Neural cell (in vitro differentiated cells): ENCODE measurements at regions not wholly inside any gene's neighbourhood (a gene's known extent, or its start where the extent isn't known, plus 50 kb on each side); places are given as distances from the start of the nearest gene placed in this dataset.

Source experiments
- H2AFZ ChIP-seq: fragments of 200-600, 300-800 bp; sonication (generic), shearing (Covaris generic); 2 replicates; pipeline ENCODE4 v1.6.0; 2014; ENCODE audit warnings: low read depth, mild to moderate bottlenecking, antibody characterized with exemption, low read length, moderate library complexity
- H3F3A ChIP-seq: fragments of 200-600 bp; shearing (Covaris generic); 2 replicates; pipeline ENCODE4 v1.6.1; 2016; ENCODE audit warnings: mild to moderate bottlenecking, moderate library complexity, mixed read lengths, antibody characterized with exemption, low read length; ENCODE audit not compliant: insufficient read depth, poor library complexity, severe bottlenecking
- H3K27ac ChIP-seq: fragments of 200-600, 300-800 bp; sonication (generic), shearing (Covaris generic); 2 replicates; pipeline ENCODE4 v1.5.1; 2014; ENCODE audit warnings: mild to moderate bottlenecking, low read length, moderate library complexity
- H3K27me3 ChIP-seq: fragments of 300-800, 200-600 bp; sonication (generic), shearing (Covaris generic); 2 replicates; pipeline ENCODE4 v1.6.0; 2014; ENCODE audit warnings: mild to moderate bottlenecking, low read depth, low read length, moderate library complexity; ENCODE audit not compliant: insufficient read depth
- H3K36me3 ChIP-seq: fragments of 300-800, 200-600 bp; sonication (generic), shearing (Covaris generic); 2 replicates; pipeline ENCODE4 v1.5.1; 2014; ENCODE audit warnings: mild to moderate bottlenecking, antibody characterized with exemption, low read length, moderate library complexity; ENCODE audit not compliant: insufficient read depth
- H3K4me2 ChIP-seq: fragments of 300-800, 200-600 bp; sonication (generic), shearing (Covaris generic); 2 replicates; pipeline ENCODE4 v1.6.0; 2014; ENCODE audit warnings: mild to moderate bottlenecking, low read length
- H3K4me3 ChIP-seq: fragments of 300-800, 200-600 bp; sonication (generic), shearing (Covaris generic); 2 replicates; pipeline ENCODE4 v1.5.1; 2014; ENCODE audit warnings: mild to moderate bottlenecking, low read length, moderate library complexity
- H3K79me2 ChIP-seq: fragments of 200-600 bp; shearing (Covaris generic); replicated peaks from 2 replicates; pipeline ENCODE4 v1.6.0; 2014; ENCODE audit warnings: mild to moderate bottlenecking, low read length, moderate library complexity; ENCODE audit not compliant: insufficient read depth
- H3K9ac ChIP-seq: fragments of 300-800, 200-600 bp; sonication (generic), shearing (Covaris generic); 2 replicates; pipeline ENCODE4 v1.6.1; 2016; ENCODE audit warnings: mild to moderate bottlenecking, low read length, mixed read lengths
- H3K9me2 ChIP-seq: fragments of 200-600 bp; shearing (Covaris generic); 2 replicates; pipeline ENCODE4 v1.6.1; 2016; ENCODE audit warnings: mild to moderate bottlenecking, low read length, mixed read lengths; ENCODE audit not compliant: insufficient read depth
- H3K9me3 ChIP-seq: fragments of 200-600, 300-800 bp; sonication (generic), shearing (Covaris generic); 2 replicates; pipeline ENCODE4 v1.6.1; 2016; ENCODE audit warnings: mild to moderate bottlenecking, mixed run types, low read length, moderate library complexity, mixed read lengths
- H4K20me1 ChIP-seq: fragments of 200-600 bp; shearing (Covaris generic); 2 replicates; pipeline ENCODE4 v1.6.1; 2016; ENCODE audit warnings: mild to moderate bottlenecking, mixed run types; ENCODE audit not compliant: insufficient read depth
- EP300 ChIP-seq: fragments of 450-650 bp; conservative IDR thresholded peaks from 2 replicates; pipeline ENCODE4 v1.6.1; 2014; ENCODE audit warnings: antibody characterized with exemption, mild to moderate bottlenecking, moderate library complexity; ENCODE audit not compliant: poor library complexity, severe bottlenecking
- EZH2 ChIP-seq: fragments of 200-600, 300-800 bp; shearing (Covaris generic), sonication (generic); IDR thresholded peaks from 2 replicates; pipeline ENCODE4 v1.6.1; 2014; ENCODE audit warnings: antibody characterized with exemption, low read length, borderline replicate concordance, mild to moderate bottlenecking; ENCODE audit not compliant: insufficient read depth, poor library complexity, severe bottlenecking
- MXI1 ChIP-seq: fragments of 450-650 bp; conservative IDR thresholded peaks from 2 replicates; pipeline ENCODE4 v1.6.1; 2014; ENCODE audit warnings: antibody characterized with exemption, mild to moderate bottlenecking; ENCODE audit not compliant: poor library complexity, severe bottlenecking
- POLR2AphosphoS5 ChIP-seq: IDR thresholded peaks from 2 replicates; pipeline ENCODE4 v1.6.1; 2012
- RAD21 ChIP-seq: fragments of 450-650 bp; conservative IDR thresholded peaks from 2 replicates; pipeline ENCODE4 v1.6.1; 2014; ENCODE audit warnings: antibody characterized with exemption, mild to moderate bottlenecking, moderate library complexity
- SMC3 ChIP-seq: fragments of 450-650 bp; conservative IDR thresholded peaks from 2 replicates; pipeline ENCODE4 v1.6.1; 2014; ENCODE audit warnings: antibody characterized with exemption, mild to moderate bottlenecking, moderate library complexity; ENCODE audit not compliant: poor library complexity
- TF ChIP-seq, protein P1 (sequence below): IDR thresholded peaks from 2 replicates; pipeline ENCODE4 v1.6.1; 2012; ENCODE audit warnings: borderline replicate concordance

DNA sequence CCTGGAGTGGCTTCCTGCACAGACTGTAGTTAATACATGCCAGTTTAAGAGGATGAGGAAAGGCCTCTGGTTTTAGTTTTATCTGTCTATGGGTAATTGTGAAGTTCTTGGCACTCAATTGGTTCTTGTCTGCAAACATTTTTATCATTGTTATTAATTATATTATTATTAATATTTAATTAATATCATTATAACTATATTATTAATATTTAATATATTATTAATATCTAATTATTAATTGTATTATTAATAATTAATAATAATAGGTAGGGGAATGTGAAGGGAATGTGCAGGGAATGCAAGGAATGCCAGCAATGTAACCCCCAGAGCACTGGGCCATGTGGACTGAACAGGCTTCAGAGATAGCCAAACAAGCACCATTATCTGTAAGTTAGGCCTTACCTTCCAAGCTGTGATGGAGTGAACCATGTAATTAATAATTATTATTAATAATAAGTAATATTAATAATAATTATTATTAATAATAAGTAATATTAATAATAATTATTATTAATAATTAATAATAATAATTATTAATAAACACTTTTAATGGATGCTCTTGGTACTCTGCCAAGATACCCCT lies 79.8 kb upstream of the NMNAT3 start:
- no peak overlapping the region for H2AFZ ChIP-seq
- no peak for TF ChIP-seq POLR2AphosphoS5
- TF ChIP-seq EZH2, result no peak
- no peak for TF ChIP-seq RAD21

DNA sequence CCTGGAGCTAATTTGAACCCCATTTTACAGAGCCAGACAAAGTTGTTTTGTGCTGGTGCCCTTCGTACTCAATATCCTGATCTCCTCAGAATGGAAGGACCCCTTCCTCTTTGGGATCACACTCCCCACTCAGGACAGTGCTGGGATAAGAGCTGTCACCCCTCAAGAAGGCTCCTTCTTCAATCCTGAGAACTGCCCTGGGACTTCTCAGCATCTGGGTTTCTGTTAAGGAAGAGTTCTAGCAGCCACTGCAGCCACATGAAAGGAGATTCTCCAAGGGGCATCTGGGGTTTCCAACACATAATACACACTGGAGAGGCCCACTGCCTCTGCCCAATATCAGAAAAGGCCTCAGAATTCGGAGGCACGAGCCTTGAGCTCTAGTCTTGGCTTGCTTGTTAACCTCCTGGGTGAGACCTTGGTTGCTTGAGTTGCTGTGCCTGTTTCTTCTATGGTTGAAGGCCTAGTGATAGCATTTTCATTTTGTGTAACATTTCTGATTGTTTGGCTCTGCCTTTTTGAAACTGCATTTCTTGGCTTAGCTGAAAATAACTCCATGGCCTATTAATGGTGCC lies 78.8 kb upstream of the NMNAT3 start:
- Histone ChIP-seq H4K20me1 (no peaks in the 10 kb centered on the region), H2AFZ (no peak overlapping the region), H3K9me2 (no peaks in the 10 kb centered on the region), H3F3A (no peaks in the 10 kb centered on the region), H3K27me3 (no peaks in the 10 kb centered on the region), H3K4me3 (no peak overlapping the region), H3K27ac (no peak overlapping the region), H3K9ac (no peak overlapping the region), H3K4me2 (no peak overlapping the region), H3K36me3 (no peaks in the 10 kb centered on the region), H3K79me2 (no peaks in the 10 kb centered on the region), H3K9me3 (no peaks in the 10 kb centered on the region)
- TF ChIP-seq, protein P1, sequence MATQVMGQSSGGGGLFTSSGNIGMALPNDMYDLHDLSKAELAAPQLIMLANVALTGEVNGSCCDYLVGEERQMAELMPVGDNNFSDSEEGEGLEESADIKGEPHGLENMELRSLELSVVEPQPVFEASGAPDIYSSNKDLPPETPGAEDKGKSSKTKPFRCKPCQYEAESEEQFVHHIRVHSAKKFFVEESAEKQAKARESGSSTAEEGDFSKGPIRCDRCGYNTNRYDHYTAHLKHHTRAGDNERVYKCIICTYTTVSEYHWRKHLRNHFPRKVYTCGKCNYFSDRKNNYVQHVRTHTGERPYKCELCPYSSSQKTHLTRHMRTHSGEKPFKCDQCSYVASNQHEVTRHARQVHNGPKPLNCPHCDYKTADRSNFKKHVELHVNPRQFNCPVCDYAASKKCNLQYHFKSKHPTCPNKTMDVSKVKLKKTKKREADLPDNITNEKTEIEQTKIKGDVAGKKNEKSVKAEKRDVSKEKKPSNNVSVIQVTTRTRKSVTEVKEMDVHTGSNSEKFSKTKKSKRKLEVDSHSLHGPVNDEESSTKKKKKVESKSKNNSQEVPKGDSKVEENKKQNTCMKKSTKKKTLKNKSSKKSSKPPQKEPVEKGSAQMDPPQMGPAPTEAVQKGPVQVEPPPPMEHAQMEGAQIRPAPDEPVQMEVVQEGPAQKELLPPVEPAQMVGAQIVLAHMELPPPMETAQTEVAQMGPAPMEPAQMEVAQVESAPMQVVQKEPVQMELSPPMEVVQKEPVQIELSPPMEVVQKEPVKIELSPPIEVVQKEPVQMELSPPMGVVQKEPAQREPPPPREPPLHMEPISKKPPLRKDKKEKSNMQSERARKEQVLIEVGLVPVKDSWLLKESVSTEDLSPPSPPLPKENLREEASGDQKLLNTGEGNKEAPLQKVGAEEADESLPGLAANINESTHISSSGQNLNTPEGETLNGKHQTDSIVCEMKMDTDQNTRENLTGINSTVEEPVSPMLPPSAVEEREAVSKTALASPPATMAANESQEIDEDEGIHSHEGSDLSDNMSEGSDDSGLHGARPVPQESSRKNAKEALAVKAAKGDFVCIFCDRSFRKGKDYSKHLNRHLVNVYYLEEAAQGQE, result no peak
- TF ChIP-seq EP300, result no peak
- TF ChIP-seq MXI1, result no peak
- TF ChIP-seq RAD21, result no peak
- no peak for TF ChIP-seq POLR2AphosphoS5
- no peak for TF ChIP-seq SMC3

More for the DNA sequence above, 79.8 kb upstream of the NMNAT3 start:
- H3K9me2 ChIP-seq, result no peaks in the 10 kb centered on the region
- H3K27me3 ChIP-seq, result no peaks in the 10 kb centered on the region
- H3K4me2 ChIP-seq, result no peak overlapping the region
- no peaks in the 10 kb centered on the region for H4K20me1 ChIP-seq
- no peaks in the 10 kb centered on the region for H3K9me3 ChIP-seq
- no peaks in the 10 kb centered on the region for H3K79me2 ChIP-seq
- H3K4me3 ChIP-seq, result no peak overlapping the region
- H3K27ac ChIP-seq, result no peak overlapping the region
- no peaks in the 10 kb centered on the region for H3F3A ChIP-seq
- H3K9ac ChIP-seq, result no peak overlapping the region
- H3K36me3 ChIP-seq, result no peaks in the 10 kb centered on the region

DNA sequence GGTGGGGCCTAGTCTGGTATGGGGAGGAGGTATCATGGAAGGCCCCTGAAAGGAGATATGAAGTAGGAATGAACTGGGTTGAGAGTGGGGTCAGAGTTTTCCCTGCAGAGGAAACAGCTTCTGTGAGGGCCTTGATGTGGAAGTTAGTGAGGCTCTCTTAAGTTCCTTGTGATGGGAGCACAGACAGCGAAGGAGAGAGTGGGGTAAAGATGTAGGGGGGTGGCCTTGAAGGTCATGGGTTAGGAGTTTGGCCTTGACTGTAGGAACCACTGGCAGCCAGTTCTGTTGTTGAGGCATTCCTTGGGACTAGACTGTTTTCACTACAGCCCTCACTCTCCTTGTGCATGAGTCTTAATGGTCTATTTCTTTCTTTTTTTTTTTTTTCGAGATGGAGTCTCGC lies 77.8 kb upstream of the NMNAT3 start:
- Histone ChIP-seq H3K27me3 (no peaks in the 10 kb centered on the region), H3K4me3 (no peak overlapping the region), H3K9me3 (no peaks in the 10 kb centered on the region), H4K20me1 (no peaks in the 10 kb centered on the region), H3K9ac (no peak overlapping the region), H3K79me2 (no peaks in the 10 kb centered on the region), H3F3A (no peaks in the 10 kb centered on the region), H3K36me3 (no peaks in the 10 kb centered on the region), H3K27ac (no peak overlapping the region), H3K9me2 (no peaks in the 10 kb centered on the region), H2AFZ (no peak overlapping the region), H3K4me2 (no peak overlapping the region)
- no peak for TF ChIP-seq MXI1
- TF ChIP-seq, protein P1, result no peak
